Gastrocnemius medialis (tissue), 4 donors: ENCODE measurements at regions not wholly inside any gene's neighbourhood (a gene's known extent, or its start where the extent isn't known, plus 50 kb on each side); places are given as distances from the start of the nearest gene placed in this dataset.

Experiments
- ATAC-seq, 2 donors: fragments of 150-250 bp; one replicate each; pipeline ENCODE4 v1.9.1; 2016
- DNase-seq, 2 donors: peaks; one replicate each; pipeline ENCODE4 v3.0.0-alpha.2; 2019
- H3K27ac ChIP-seq, 4 donors: fragments of 200-600 bp; sonication (generic); 1 replicate in 1 of 4; 2 replicates in 3 of 4; pipeline ENCODE4 v1.5.1; 2016 to 2018; ENCODE audit warnings: mild to moderate bottlenecking in 2 of 4, moderate library complexity in 1 of 4
- H3K27me3 ChIP-seq, 3 donors: fragments of 200-600 bp; sonication (generic) in 2 of 3; 1 replicate in 1 of 3; 2 replicates in 2 of 3; pipeline versions ENCODE4 v1.5.1 to v1.6.0; 2016 to 2019; ENCODE audit warnings: mild to moderate bottlenecking in 1 of 3, moderate library complexity in 1 of 3
- H3K36me3 ChIP-seq, 2 donors: fragments of 200-600 bp; sonication (generic) in 1 of 2; one replicate each; pipeline ENCODE4 v1.5.1; 2017 to 2018
- H3K4me1 ChIP-seq, 2 donors: fragments of 200-600 bp; sonication (generic) in 1 of 2; one replicate each; pipeline ENCODE4 v1.5.1; 2016 to 2017; ENCODE audit warnings: mild to moderate bottlenecking in 2 of 2
- H3K4me3 ChIP-seq, 4 donors: fragments of 200-600 bp; sonication (generic) in 3 of 4; 1 replicate in 1 of 4; 2 replicates in 3 of 4; pipeline ENCODE4 v1.5.1; 2016 to 2019; ENCODE audit warnings: mild to moderate bottlenecking in 2 of 4
- H3K9me3 ChIP-seq, 3 donors: fragments of 200-600 bp; sonication (generic) in 2 of 3; 1 replicate in 1 of 3; 2 replicates in 2 of 3; pipeline ENCODE4 v1.5.1; 2016 to 2019
- POLR2A ChIP-seq, 2 donors: fragments of 450-650 bp; IDR thresholded peaks; one replicate each; pipeline ENCODE4 v1.6.1; 2017; ENCODE audit warnings: antibody characterized with exemption in 2 of 2, mild to moderate bottlenecking in 2 of 2, moderate library complexity in 2 of 2
- in situ Hi-C, 4 donors: fragments of 200-750 bp; cut with MboI; loops; one replicate each; pipeline versions ENCODE4 v1.15.0 to v1.8.0; 2017; ENCODE audit warnings: low sequenced_read_pairs in 4 of 4
- intact Hi-C: fragments of 100-400 bp; cut with DNase I; formaldehyde crosslinking; loops from one replicate; pipeline ENCODE4 v1.15.1; 2023; ENCODE audit warnings: low total_unique reads
- TF ChIP-seq, protein P1 (sequence below), 5 experiments: fragments of 450-650 bp in 3 of 5; fragments of 200-600 bp in 2 of 5; sonication (generic) in 2 of 5; IDR thresholded peaks in 4 of 5; conservative IDR thresholded peaks in 1 of 5; 1 replicate in 4 of 5; 2 replicates in 1 of 5; pipeline ENCODE4 v1.5.1; 2016 to 2019; ENCODE audit warnings: antibody characterized with exemption in 5 of 5, mild to moderate bottlenecking in 3 of 5, moderate library complexity in 3 of 5

DNA sequence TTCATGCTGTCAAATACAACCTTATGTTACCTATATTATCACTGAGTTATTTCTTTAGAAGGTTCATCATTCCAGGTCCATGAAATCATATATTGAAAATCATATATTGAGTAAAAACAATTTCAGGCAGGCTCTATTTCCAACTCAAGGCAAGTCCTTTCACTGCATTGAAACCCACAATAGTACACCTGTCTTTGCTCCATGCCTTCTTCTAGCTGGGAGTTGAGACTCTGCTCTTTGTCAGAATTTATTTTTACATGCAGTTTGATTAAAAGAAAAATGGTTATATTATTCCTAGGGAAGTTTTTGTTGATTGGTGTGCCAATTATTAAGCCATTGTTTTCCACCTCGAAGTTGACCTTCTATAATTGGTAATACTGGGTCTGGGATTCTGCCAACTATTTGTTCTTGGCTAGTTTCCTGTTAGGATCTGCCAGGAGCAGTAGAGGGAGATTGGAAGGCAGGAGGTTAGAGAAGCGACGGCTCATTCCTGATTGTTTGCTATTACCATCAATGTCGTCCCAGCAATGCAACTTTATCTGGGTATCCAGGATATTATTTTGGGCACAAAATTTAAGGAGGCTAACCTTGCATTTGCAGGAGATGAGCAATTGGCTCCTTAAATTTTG is 79.5 kb upstream of the MIS18BP1 start:
- H3K27ac ChIP-seq: no peak overlapping the region
- peaks cover 0 to 8% of the 10 kb centered on the region in 2 donors for H3K4me1 ChIP-seq
- no peaks in the 10 kb centered on the region for H3K9me3 ChIP-seq
- no peak overlapping the region for H3K4me3 ChIP-seq
- no peak for ATAC-seq
- intact Hi-C loops: no loop called here
- DNase-seq: no peak
- no peak for TF ChIP-seq POLR2A (IDR thresholded peaks at IDR 0.05)
- TF ChIP-seq, protein P1, sequence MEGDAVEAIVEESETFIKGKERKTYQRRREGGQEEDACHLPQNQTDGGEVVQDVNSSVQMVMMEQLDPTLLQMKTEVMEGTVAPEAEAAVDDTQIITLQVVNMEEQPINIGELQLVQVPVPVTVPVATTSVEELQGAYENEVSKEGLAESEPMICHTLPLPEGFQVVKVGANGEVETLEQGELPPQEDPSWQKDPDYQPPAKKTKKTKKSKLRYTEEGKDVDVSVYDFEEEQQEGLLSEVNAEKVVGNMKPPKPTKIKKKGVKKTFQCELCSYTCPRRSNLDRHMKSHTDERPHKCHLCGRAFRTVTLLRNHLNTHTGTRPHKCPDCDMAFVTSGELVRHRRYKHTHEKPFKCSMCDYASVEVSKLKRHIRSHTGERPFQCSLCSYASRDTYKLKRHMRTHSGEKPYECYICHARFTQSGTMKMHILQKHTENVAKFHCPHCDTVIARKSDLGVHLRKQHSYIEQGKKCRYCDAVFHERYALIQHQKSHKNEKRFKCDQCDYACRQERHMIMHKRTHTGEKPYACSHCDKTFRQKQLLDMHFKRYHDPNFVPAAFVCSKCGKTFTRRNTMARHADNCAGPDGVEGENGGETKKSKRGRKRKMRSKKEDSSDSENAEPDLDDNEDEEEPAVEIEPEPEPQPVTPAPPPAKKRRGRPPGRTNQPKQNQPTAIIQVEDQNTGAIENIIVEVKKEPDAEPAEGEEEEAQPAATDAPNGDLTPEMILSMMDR (IDR thresholded peaks at IDR 0.05 in 4 of 5, conservative IDR thresholded peaks at IDR 0.05 in 1 of 5): no peak
- no peaks in the 10 kb centered on the region for H3K36me3 ChIP-seq
- in situ Hi-C loops: no loop called here
- no peaks in the 10 kb centered on the region for H3K27me3 ChIP-seq

DNA sequence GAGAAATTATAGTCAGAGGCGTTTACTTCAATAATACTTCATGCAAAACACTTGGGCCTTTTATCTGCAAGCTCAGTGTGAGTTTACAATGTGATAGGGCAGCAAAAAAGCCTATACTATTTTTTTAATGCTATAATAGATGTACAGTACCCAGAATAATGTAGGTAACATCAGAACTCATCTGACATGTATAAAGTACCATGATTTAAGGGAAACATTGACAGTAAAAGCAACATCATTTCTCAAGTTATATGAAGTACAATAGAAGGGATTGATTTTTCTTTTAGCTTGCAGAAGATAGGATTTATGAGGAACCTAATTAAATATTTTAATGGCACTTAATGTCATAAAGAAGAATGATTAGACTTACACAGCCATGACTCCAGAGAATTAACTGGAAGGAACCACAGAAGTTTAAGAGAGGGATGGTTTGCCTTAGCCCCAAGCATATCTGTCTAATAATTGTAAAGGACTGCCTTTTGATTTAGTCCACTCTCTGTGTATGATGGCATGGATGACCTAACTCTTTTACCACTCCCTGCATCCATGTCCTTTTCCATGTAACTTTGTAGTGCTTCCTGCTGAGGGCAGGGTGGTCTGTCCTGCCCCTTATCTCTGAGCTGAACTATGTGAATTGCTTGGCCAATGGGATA is 55.9 kb upstream of the MIS18BP1 start:
- Histone ChIP-seq H3K4me1 (no peaks in the 10 kb centered on the region), H3K27ac (no peak overlapping the region), H3K36me3 (no peaks in the 10 kb centered on the region), H3K4me3 (no peak overlapping the region), H3K27me3 (no peaks in the 10 kb centered on the region), H3K9me3 (no peaks in the 10 kb centered on the region)
- ATAC-seq: no peak
- intact Hi-C loops: no loop called here
- no peak for TF ChIP-seq POLR2A (IDR thresholded peaks at IDR 0.05)
- TF ChIP-seq, protein P1 (IDR thresholded peaks at IDR 0.05 in 4 of 5, conservative IDR thresholded peaks at IDR 0.05 in 1 of 5): no peak
- in situ Hi-C loops: no loop called here
- DNase-seq: no peak
